Activated CD4-positive, alpha-beta T cell treated with anti-CD3 and anti-CD28 coated beads for 24 hours (primary cell): ENCODE measurements at regions not wholly inside any gene's neighbourhood (a gene's known extent, or its start where the extent isn't known, plus 50 kb on each side); places are given as distances from the start of the nearest gene placed in this dataset.

Experiments used
- DNase-seq, 2 donors: peaks; one replicate each; pipeline ENCODE4 v3.0.0-alpha.2; 2020; ENCODE audit warnings: low read depth in 2 of 2

DNA sequence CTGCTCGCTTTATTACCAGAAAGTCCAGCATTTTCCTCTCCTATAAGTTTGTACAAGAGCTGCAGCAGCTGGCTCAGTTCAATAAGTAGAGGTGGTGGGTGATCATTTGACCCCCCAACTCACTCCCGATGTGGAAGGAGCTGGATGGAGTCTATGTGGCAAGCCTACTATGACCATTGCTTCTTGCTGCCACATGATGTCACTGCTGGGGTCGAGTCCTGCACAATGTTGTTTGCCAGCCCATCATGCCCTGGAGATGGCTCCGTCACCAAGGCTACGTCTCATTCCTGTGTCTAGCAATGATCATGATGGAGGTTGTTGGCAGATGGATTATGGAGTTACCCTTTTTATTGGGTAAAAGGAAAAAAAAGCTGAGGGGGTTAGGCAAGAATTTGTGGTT lies 266.3 kb downstream of the PSAT1 start:
- DNase-seq, result no peak

DNA sequence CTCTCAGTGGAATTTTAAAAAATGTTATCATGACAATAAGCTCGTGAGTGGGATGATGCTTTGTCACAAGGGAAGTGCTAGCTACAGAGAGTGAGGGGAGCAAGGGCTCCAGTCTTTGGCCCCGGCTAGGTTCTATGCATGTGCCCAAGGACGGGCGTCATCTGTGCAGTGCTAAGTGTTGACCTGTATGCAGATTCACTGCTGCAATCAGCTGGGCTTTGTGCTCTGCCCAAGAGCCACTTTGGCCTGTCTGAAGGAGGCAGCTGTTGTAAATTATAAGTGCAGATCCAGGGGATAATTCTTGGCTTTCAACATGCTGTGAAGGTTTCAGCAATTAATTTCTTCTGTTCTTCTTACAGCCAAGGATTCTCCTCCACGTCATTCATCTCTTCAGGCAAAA lies 268.6 kb downstream of the PSAT1 start:
- DNase-seq, result no peak

DNA sequence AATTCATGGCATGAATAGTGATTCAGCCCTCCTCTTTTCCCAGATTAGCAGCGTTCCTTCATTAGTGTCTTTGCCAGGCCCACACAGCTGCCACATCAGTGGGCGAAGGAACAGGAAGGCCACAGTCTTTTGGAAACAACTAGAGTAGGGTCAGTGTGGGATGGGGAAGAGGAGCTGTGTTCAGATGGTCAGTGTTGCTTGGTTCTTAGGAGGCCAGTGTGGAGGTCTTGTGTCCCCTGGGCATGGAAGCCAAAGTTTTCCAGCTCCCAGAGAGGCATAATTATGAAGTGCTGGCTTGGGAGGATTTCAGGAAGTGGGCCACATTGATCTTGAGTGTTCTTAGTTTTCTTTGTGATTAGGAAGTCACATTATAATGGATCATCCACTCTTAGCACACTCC lies 269.6 kb downstream of the PSAT1 start:
- no peak for DNase-seq

DNA sequence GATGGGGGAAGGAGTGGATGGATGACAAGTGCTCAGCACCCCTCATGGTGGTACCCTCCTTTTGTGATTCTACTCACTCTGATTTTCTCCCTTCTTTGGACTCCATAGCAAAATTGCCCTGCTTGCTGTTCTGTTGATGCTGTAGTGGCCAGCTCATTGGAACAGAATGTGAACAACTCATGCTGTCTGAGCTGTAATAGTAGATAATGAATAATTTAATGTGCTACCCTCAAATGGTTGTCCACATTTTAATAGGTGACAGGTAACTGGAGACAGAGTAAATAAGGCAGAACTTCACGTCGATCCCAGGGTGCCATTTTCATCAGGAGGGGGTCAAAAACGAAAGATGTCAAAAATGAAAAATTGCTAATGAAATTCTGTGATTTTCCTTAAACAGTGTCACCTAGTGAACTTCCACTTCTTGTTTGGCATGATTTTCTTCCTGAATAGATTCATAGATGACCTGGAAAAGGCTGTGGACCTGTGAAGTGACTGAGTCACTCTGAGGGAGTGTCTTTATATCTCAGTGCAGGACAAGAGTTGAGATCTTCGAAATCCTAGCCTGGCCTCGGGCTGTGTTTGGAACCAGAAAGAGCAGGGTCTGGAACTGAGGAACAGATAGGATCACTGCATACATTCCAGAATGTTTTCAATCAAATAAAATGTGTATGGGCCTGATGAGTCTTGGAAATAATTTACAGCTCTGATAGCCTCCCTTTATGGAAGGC lies 270.2 kb downstream of the PSAT1 start:
- no peak for DNase-seq

DNA sequence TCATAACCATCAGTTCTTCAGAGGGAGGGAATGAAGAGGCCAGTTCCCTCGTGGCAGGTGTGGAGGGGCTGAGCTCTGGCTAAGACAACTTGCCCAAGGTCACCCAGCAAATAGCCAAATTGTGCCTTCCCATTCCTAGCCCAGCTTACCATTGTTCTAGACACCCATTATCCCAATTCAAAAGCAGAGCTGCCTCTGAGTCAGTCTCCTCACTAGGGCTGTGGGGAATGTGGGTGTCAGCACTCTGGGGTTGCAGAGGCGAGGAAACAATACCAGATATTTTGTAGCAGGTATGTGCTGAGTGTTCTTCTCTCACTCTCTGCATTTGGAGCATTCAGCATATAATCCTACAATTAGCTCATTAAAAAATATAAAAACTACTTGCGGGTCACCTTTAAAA lies 270.8 kb downstream of the PSAT1 start:
- DNase-seq, result no peak

DNA sequence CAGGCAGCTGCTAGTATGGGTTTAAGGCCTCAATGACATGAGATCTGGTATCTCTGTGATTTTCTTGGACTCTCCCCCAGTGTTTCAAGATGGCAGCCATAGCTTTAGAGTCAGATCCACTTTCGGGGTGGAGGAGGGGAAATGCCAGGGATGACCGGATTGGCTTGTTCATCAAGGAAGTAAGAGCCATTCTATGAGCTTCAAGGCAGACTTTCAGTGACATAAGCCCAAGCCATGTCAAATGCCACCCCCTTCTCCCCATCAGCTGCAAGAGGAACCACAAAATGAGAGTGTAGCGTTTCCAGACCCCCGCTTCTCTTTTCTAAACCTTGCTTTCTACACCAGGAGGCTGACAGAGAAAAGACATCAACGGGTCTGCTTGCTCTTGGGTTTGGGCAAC lies 271.8 kb downstream of the PSAT1 start:
- DNase-seq, result no peak

DNA sequence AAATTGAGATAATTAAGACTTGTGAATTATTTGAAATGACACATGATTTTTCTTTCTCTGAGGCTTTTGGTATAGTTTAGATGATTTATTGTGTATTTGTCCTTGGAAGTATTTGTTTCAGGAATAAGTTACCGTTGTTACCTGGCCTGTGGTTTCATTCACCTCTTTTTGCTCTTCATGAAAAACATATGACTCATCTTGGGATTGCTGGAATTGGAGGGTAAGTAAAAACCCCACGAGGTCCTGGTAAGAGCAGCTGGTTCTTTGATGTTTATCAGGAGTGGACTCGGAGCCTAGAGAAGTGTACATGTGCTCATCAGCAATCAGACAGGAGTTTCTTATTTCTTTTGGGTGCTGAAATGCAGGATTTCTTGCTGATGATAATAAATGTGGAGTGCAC lies 275.3 kb downstream of the PSAT1 start:
- DNase-seq, result no peak

DNA sequence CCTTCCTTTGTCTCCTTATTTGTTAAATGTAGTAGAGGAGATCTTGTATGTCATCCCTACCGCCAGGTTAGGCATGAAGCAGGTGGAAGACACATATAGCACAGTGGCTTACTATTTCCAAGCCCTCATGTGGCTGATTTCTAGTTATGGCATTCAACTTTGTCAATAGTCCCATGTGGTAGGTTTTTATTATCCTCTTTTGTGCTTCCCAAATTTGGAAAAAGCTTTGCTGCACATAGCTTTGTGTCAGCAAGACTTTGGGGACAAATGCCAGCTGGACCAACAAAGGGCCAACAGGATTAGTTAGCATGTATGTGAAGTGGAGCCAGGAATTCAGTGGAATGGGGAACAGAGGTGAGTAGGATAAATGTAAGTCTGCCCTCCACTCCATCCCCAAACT lies 276.3 kb downstream of the PSAT1 start:
- no peak for DNase-seq

DNA sequence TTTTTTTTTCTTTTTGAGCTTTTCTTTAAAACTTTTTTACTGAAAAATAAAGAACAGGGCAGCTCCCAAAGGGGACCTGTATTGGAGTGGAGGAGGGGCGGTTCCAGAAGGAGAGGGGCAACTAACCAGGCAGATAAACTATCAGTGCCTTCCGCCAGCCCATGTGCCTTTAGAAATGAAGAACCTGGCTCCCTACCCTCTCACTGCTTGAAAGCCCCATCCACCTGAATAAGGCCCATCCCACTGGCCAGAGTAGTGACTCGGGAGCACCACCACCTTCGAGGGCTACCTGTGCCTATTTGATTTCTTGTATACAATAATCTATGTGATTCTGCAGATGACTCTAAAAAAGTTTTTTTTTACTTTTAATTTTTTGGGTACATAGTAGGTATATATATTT lies 276.7 kb downstream of the PSAT1 start:
- DNase-seq, result no peak

DNA sequence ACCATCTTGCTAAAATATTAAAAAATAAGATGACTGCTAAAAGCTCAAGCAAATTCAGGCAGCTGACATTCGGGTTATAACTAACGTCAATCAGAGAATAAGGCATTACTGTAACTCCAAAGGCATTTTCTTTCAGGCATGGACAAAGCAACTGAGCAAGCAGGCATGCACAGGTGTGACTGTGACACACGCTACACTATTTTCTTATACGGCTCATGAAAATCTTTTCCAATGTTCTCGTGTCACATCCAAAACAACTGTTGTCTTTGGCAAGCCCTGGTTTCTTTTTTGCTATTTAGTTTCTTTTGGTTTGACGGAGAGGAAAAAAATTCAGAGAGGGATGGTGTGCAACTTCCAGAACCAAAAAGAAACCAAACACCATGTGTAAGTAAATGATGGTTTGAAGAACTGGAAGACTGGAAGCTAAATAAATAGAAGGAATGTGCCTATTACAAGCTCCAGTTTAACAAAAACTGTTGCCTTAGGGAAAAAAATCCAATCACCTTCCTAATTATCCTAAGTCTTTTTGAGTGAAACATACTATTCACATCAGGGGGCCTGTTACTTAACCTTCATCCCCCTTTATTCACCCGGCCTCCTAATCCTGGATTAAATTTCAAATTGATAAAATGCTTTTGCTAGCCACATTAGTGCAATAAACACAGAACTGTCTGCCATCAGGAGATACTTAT lies 277.6 kb downstream of the PSAT1 start:
- no peak for DNase-seq

DNA sequence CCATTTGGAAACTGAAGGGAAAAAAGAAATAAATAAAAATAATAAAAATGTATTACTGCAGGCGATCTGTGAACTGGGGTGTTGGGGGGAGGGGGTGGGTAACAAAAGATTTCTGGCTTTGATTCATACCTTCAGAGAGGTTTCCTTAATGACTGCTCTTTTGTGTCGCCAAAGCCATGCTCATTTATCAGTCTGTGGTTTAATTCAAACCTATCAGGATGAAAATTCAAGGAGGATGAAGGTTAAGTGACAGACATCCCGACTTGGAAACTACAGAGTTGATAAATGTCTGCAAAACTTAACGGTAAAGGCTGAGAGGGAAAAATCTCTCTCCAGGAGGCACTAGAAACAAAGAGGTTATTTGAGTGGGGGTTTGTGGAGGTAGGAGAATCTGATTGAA lies 278.2 kb downstream of the PSAT1 start:
- DNase-seq, result no peak

DNA sequence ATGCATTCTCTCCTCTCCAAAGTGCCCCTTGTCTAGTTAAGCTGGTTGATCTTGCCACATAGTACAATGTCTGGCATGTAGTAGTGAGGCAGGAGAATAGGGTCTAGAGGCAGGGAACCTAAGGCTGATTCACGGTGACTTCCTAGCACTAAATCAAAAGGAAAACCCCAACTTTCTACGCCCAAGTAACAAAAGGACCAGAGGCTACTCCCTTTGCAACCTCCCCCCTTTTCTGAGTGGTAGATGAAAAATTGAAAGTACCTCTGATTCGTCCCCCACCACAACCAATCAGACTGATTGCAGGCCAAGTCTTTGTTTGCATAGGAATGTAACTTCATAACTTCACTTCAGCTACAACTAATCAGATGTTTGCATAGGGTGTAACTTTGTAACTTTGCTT lies 278.8 kb downstream of the PSAT1 start:
- no peak for DNase-seq

DNA sequence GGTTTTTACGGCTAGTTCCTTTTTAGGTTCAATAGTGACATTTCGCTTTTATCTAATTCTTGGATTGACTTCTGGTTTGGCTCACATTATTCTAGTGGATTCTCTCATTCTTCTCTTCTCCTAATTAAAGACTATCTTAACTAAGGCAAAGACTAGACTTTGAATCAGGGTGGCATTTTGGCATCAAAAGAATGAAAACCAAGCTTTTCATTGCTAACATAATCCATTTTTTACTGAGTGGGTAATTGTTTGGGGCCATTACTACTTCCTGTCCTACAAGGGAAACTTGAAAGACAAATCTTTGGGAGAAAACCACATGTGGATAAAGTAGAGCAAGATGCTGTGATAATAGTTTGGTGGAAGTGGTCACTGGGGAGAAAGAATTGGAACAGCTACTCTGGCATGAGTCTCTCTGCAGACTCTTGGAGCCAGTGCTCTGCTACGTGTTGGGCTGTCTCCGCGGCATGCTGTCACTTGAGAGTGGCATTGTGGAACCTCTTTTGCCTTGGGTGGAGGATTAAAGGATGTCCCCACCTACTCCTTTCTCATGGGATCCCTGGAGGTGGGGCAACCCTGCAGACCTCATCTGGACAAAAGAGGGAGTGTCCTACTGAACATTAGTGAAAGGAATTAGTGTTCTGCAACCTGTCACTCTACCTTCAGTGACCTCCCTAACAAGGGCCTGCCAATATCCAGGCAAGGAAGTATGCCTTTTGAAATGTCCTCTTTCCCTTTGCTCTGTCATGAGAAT lies 280.4 kb downstream of the PSAT1 start:
- DNase-seq, result no peak

DNA sequence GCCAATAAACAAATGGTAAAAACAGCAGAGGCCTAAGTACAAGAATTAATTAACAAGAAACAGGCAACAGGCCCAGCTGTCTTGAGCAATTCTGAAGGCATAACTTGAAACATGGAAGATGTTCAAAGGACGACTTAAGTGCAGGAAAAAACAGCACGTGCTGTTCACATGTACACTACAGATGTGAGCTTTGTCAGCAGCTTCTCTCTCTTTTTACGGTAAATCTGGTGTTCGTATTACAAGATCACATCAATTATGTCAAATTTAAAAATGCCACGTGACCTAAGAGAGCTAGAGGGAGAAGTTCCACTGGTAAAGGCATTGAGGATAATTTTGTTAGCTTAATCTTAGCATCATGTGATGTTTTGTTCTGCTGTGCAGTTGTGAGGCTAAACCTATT lies 281.1 kb downstream of the PSAT1 start:
- no peak for DNase-seq

DNA sequence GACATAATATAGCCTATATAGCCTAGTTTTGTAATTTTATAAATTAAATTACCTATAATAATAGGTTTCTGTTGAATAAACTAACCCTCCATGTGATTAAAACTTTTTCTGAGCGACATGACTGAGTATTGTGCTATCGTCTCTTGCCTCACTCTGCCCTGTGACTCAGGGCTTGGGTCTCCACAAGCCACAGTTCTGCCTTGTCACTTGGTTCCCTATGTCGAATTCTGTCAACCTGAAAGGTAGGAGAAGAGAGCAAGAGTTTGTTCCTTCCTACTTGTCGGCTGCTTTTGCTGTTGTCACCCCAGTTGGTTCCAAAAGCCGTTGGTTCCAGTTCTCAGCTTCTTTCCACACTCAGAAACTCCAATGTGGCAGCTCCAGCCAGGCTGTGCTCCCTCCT lies 285.9 kb downstream of the PSAT1 start:
- no peak for DNase-seq

DNA sequence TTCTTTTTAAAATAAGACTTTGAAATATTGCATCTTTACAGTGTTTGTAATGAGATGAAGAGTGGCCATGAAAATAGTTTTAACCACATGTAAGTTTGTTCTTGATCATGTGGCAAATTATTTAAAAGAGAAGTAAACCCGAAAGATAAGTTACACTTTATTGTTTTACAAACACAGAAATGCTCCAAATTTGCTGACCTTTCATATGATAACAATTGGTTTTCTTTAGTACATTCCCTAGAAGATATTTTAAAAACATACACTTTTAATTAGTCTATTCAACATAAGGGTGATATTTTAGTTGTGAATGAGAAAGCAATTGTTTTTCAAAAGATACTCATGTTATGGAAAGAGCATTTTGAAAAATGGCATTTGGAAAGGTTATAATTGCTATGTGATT lies 287.7 kb downstream of the PSAT1 start:
- no peak for DNase-seq

DNA sequence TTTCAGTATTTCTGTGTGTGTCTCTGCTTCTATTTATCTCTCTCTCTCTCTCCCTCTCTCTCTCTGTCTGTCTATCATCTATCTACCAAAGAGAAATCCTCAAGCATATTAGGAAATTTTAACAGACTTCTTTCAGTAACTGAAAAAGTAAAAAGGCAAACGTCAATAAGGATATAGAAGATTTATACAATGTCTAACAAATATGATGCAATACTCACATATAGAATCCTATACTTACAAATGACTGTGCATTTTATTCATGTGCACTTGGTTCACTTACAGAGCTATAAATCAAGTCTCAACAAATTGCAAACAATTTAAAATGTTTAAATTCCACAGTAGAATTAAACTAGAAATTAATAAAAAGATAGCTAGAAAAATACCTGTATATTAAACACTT lies 289.0 kb downstream of the PSAT1 start:
- DNase-seq, result no peak

DNA sequence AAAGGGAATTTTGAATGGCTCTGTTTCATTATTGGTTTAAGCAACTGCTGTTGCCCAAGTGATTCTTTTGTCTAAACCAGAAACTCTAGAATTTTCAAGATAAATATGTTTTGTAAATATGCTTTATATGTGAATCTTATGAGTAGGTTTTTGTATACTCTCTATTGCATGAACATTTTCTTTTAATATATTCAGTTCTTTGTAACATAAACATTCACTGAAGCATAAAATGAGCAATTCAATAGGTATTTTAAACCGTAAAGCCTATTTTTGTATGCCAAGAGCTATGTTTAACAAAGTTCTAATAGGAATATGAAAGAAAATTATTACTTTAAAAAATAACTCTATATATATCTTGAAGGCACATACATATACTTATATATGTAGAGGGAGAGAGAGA lies 293.1 kb downstream of the PSAT1 start:
- no peak for DNase-seq

DNA sequence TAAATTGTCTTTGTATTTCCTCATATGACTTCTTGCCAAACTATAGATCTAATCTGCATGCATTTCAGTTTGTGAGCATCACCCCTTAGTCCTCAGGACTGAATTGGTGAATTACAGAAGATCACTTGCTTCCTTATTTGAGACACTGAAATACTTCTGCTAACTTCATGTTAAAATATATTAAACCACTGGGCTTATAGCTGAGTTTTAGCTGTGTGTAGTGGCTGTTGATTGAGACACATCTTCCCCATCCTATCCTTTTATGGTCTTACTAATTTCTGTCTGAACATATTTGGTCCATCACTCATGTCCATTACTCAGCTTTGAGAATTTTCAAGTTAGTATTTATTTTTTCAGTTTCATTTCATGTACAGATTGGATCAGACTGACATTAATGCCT lies 295.9 kb downstream of the PSAT1 start:
- DNase-seq, result no peak

DNA sequence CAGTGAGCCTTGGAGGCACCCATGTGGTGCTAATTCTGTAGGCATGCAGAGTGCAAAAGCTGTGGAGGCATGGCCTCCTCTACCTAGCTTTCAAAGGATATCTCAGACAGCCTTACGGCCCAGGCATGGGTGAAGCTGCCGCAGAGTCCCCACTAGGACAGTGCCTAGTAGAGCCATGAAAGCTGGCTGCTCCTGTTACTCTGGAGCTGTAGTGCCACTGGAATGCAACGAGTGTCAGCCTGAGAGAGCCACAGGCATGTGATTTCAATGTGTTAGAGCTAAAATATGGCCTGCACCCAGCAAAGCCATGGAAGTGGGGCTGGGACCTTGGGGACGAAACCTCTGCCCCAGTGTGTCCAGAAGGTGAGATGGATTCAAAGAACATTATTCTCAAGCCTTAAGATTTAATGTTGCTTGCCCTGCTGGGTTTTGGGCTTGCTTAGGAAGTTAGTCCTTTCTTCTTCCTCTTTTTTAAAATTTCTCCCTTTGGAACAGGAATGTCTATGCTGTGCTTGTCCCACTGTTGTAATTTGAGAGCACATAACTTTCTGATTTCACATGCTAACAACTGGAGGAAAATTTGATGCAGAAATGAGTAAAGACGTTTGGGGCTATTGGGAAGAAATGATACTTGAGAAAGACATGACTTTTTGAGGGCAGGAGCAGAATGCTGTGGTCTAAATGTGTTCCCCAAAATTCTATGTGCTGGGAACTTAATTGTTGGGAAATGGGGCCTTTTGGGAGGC lies 298.4 kb downstream of the PSAT1 start:
- DNase-seq, result no peak

DNA sequence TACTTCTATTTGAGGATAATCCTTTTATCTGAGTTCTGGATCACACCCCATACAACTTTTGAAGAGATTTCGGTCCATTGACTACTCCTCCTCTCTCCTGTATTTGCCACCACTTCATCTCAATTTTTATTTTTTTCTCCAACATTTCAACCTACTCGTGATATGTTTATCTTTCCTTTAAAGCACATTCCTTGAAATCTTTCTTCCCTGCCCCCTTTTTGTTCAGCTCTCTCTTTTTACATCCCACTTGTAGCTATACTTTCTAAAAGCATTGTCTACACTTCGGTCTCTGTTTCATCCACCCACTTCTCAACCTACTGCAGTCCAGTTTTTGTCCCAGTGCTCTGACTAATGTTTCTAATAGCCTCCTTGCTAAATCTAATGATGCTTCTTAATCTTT lies 299.4 kb downstream of the PSAT1 start:
- DNase-seq, result no peak

DNA sequence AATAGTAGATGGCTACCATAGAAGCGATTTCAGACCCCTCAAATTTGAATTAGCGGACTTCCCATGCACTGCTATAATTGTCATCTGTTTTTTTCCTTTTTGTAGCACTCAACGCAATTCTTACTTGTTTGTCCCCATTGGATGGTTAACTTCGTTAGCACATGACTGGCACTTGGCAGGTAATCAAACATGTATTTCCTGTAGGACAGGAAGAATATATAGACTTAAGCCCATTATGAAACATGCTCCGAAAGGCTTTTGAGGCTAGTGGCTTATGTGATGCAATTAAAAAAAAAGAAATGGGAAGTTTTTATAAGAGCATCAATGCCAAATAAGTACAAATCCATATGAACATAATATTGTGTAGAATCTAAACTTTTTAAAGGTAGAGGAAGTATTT lies 301.2 kb downstream of the PSAT1 start:
- no peak for DNase-seq
